HUES6 (cell line): ENCODE measurements at regions not wholly inside any gene's neighbourhood (a gene's known extent, or its start where the extent isn't known, plus 50 kb on each side); places are given as distances from the start of the nearest gene placed in this dataset.

ENCODE experiments used
- H3K27ac ChIP-seq: 2 replicates; pipeline ENCODE4 v1.7.0; 2013; ENCODE audit warnings: low read depth, mild to moderate bottlenecking, low read length, inconsistent platforms
- H3K27me3 ChIP-seq: 2 replicates; pipeline ENCODE4 v1.6.1; 2013; ENCODE audit warnings: low read length; ENCODE audit not compliant: control insufficient read depth, insufficient read depth
- H3K36me3 ChIP-seq: 2 replicates; pipeline ENCODE4 v1.6.1; 2013; ENCODE audit warnings: low read length; ENCODE audit not compliant: control insufficient read depth, insufficient read depth
- H3K4me1 ChIP-seq: 2 replicates; pipeline ENCODE4 v1.6.1; 2013; ENCODE audit warnings: low read length; ENCODE audit not compliant: control insufficient read depth, insufficient read depth
- H3K4me3 ChIP-seq: 2 replicates; pipeline ENCODE4 v1.5.1; 2013; ENCODE audit warnings: low read depth, low read length
- H3K9ac ChIP-seq: one replicate; pipeline ENCODE4 v1.6.1; 2013; ENCODE audit warnings: mild to moderate bottlenecking, low read length
- H3K9me3 ChIP-seq: 2 replicates; pipeline ENCODE4 v1.6.1; 2013; ENCODE audit warnings: low read depth, low read length; ENCODE audit not compliant: control insufficient read depth, insufficient read depth

GRCh38 chr18:78727877-78728783, 251.5 kb upstream of the SALL3 start:
- no peak overlapping the region for H3K9ac ChIP-seq
- H3K4me1 ChIP-seq: peaks cover 14% of the 10 kb centered on the region
- H3K9me3 ChIP-seq: no peaks in the 10 kb centered on the region
- no peak overlapping the region for H3K4me3 ChIP-seq
- no peaks in the 10 kb centered on the region for H3K27me3 ChIP-seq
- no peaks in the 10 kb centered on the region for H3K36me3 ChIP-seq
- no peak overlapping the region for H3K27ac ChIP-seq

- no peaks in the 10 kb centered on the region for H3K9me3 ChIP-seq
- no peak overlapping the region for H3K9ac ChIP-seq
- no peaks in the 10 kb centered on the region for H3K27me3 ChIP-seq
- peaks cover 7% of the 10 kb centered on the region; the same call in 1 of the 2 replicates for H3K4me1 ChIP-seq
- H3K4me3 ChIP-seq: no peak overlapping the region
- no peak overlapping the region for H3K27ac ChIP-seq
- H3K36me3 ChIP-seq: no peaks in the 10 kb centered on the region
Observed at GRCh38 chr18:78728784-78729467, 250.7 kb upstream of the SALL3 start.

GRCh38 chr18:78730546-78730945, 249.1 kb upstream of the SALL3 start:
- Histone ChIP-seq H3K9ac (no peak overlapping the region), H3K27ac (no peak overlapping the region), H3K4me1 (no peaks in the 10 kb centered on the region), H3K36me3 (no peaks in the 10 kb centered on the region), H3K4me3 (no peak overlapping the region), H3K9me3 (no peaks in the 10 kb centered on the region), H3K27me3 (no peaks in the 10 kb centered on the region)

- H3K4me1 ChIP-seq: no peaks in the 10 kb centered on the region
- H3K9me3 ChIP-seq: no peaks in the 10 kb centered on the region
- H3K36me3 ChIP-seq: no peaks in the 10 kb centered on the region
- H3K4me3 ChIP-seq: no peak overlapping the region
- no peaks in the 10 kb centered on the region for H3K27me3 ChIP-seq
- H3K9ac ChIP-seq: no peak overlapping the region
- no peak overlapping the region for H3K27ac ChIP-seq
Observed at GRCh38 chr18:78731016-78731397, 248.6 kb upstream of the SALL3 start.

GRCh38 chr18:78731398-78732032, 248.1 kb upstream of the SALL3 start:
- no peaks in the 10 kb centered on the region for H3K36me3 ChIP-seq
- no peaks in the 10 kb centered on the region for H3K4me1 ChIP-seq
- H3K4me3 ChIP-seq: no peak overlapping the region
- H3K9ac ChIP-seq: no peak overlapping the region
- no peaks in the 10 kb centered on the region for H3K27me3 ChIP-seq
- H3K9me3 ChIP-seq: no peaks in the 10 kb centered on the region
- no peak overlapping the region for H3K27ac ChIP-seq

GRCh38 chr18:78732273-78733210, 247.1 kb upstream of the SALL3 start:
- no peak overlapping the region for H3K9ac ChIP-seq
- H3K27ac ChIP-seq: no peak overlapping the region
- no peaks in the 10 kb centered on the region for H3K4me1 ChIP-seq
- H3K27me3 ChIP-seq: no peaks in the 10 kb centered on the region
- no peak overlapping the region for H3K4me3 ChIP-seq
- H3K36me3 ChIP-seq: no peaks in the 10 kb centered on the region
- H3K9me3 ChIP-seq: no peaks in the 10 kb centered on the region

- H3K36me3 ChIP-seq: no peaks in the 10 kb centered on the region
- H3K9ac ChIP-seq: no peak overlapping the region
- H3K4me1 ChIP-seq: no peaks in the 10 kb centered on the region
- H3K4me3 ChIP-seq: no peak overlapping the region
- H3K9me3 ChIP-seq: no peaks in the 10 kb centered on the region
- no peaks in the 10 kb centered on the region for H3K27me3 ChIP-seq
- H3K27ac ChIP-seq: no peak overlapping the region
Observed at GRCh38 chr18:78733762-78734613, 245.6 kb upstream of the SALL3 start.

- no peak overlapping the region for H3K9ac ChIP-seq
- no peaks in the 10 kb centered on the region for H3K4me1 ChIP-seq
- no peaks in the 10 kb centered on the region for H3K36me3 ChIP-seq
- no peaks in the 10 kb centered on the region for H3K9me3 ChIP-seq
- H3K27me3 ChIP-seq: no peaks in the 10 kb centered on the region
- H3K27ac ChIP-seq: no peak overlapping the region
- H3K4me3 ChIP-seq: no peak overlapping the region
Observed at GRCh38 chr18:78734614-78734945, 245.0 kb upstream of the SALL3 start.

GRCh38 chr18:78735131-78736014, 244.2 kb upstream of the SALL3 start:
- Histone ChIP-seq H3K27ac (no peak overlapping the region), H3K4me1 (no peaks in the 10 kb centered on the region), H3K36me3 (no peaks in the 10 kb centered on the region), H3K9me3 (no peaks in the 10 kb centered on the region), H3K4me3 (no peak overlapping the region), H3K9ac (no peak overlapping the region), H3K27me3 (no peaks in the 10 kb centered on the region)
